Kidney (tissue), 13 donors: ENCODE measurements at regions not wholly inside any gene's neighbourhood (a gene's known extent, or its start where the extent isn't known, plus 50 kb on each side); places are given as distances from the start of the nearest gene placed in this dataset.

ENCODE experiments used
- DNase-seq, 5 donors: peaks; one replicate each; pipeline ENCODE4 v3.0.0-alpha.2; 2013 to 2020
- FAIRE-seq: peaks from 2 replicates; lab custom pipeline; 2012; peaks lifted over from hg19 to GRCh38; lab: Jason Lieb, UNC
- H3K27ac ChIP-seq, 2 donors: one replicate each; pipeline ENCODE4 v1.7.0; 2013; ENCODE audit warnings: low read depth in 2 of 2, low read length in 2 of 2, inconsistent platforms in 1 of 2
- H3K27me3 ChIP-seq: one replicate; pipeline ENCODE4 v1.7.1; 2013; ENCODE audit warnings: low read length, inconsistent platforms; ENCODE audit not compliant: control insufficient read depth, insufficient read depth
- H3K36me3 ChIP-seq, 3 donors: one replicate each; pipeline versions ENCODE4 v1.7.0 to v1.7.1; 2013; ENCODE audit warnings: low read length in 3 of 3, control low read depth in 1 of 3, inconsistent platforms in 1 of 3; ENCODE audit not compliant: insufficient read depth in 3 of 3, control insufficient read depth in 2 of 3
- H3K4me1 ChIP-seq, 3 donors: one replicate each; pipeline versions ENCODE4 v1.7.0 to v1.7.1; 2013; ENCODE audit warnings: low read length in 3 of 3, inconsistent platforms in 1 of 3, low read depth in 1 of 3; ENCODE audit not compliant: control insufficient read depth in 2 of 3, insufficient read depth in 2 of 3
- H3K4me3 ChIP-seq, 3 donors: one replicate each; pipeline versions ENCODE4 v1.7.0 to v1.8.1; 2013; ENCODE audit warnings: low read length in 3 of 3, control low read depth in 1 of 3, inconsistent platforms in 1 of 3
- H3K9ac ChIP-seq, 3 donors: one replicate each; pipeline versions ENCODE4 v1.7.0 to v1.7.1; 2013; ENCODE audit warnings: low read length in 3 of 3, control low read depth in 1 of 3, inconsistent platforms in 1 of 3
- H3K9me3 ChIP-seq, 3 donors: one replicate each; pipeline versions ENCODE4 v1.7.0 to v1.7.1; 2013; ENCODE audit warnings: low read length in 3 of 3, control low read depth in 1 of 3, inconsistent platforms in 1 of 3; ENCODE audit not compliant: control insufficient read depth in 2 of 3, insufficient read depth in 1 of 3
- CTCF ChIP-seq: IDR thresholded peaks from 3 replicates; pipeline ENCODE4 v1.5.1; 2012; ENCODE audit warnings: mild to moderate bottlenecking, moderate library complexity, borderline replicate concordance; ENCODE audit not compliant: insufficient read depth; ENCODE audit errors: extremely low read depth
- intact Hi-C: fragments of 100-400 bp; cut with DNase I; formaldehyde crosslinking; loops from one replicate; pipeline ENCODE4 v1.11.1; 2022
- donor health status: control.
- donor health status: control.
- donor health status: control.
- donor health status: control.
- donor health status: control.
- donor health status: DM: yes; HTN: yes; CAD: no.
- donor health status: Normal renal cell carcinoma (clear cell type).

GRCh38 chr12:42741091-42741490 is 151.5 kb upstream of the PRICKLE1 start:
- Histone ChIP-seq H3K27ac (no peak overlapping the region), H3K9ac (no peak overlapping the region), H3K27me3 (no peaks in the 10 kb centered on the region), H3K36me3 (no peaks in the 10 kb centered on the region), H3K4me1 (no peaks in the 10 kb centered on the region), H3K4me3 (no peak overlapping the region), H3K9me3 (peaks cover 0 to 6% (median 0%) of the 10 kb centered on the region in 3 donors)
- intact Hi-C loops: no loop called here
- FAIRE-seq (no peak), DNase-seq (no peak)
- no peak for TF ChIP-seq CTCF

GRCh38 chr12:42737398-42737797 is 147.9 kb upstream of the PRICKLE1 start:
- no peaks in the 10 kb centered on the region for H3K36me3 ChIP-seq
- H3K27me3 ChIP-seq: no peaks in the 10 kb centered on the region
- DNase-seq (no peak), FAIRE-seq (no peak)
- TF ChIP-seq CTCF: no peak
- H3K27ac ChIP-seq: no peak overlapping the region
- H3K9ac ChIP-seq: no peak overlapping the region
- no peaks in the 10 kb centered on the region for H3K4me1 ChIP-seq
- intact Hi-C loops: no loop called here
- no peak overlapping the region for H3K4me3 ChIP-seq
- H3K9me3 ChIP-seq: no peaks in the 10 kb centered on the region

GRCh38 chr12:42735861-42736361 is 146.4 kb upstream of the PRICKLE1 start:
- no peaks in the 10 kb centered on the region for H3K9me3 ChIP-seq
- H3K9ac ChIP-seq: no peak overlapping the region
- no peaks in the 10 kb centered on the region for H3K27me3 ChIP-seq
- TF ChIP-seq CTCF: no peak
- no peaks in the 10 kb centered on the region for H3K36me3 ChIP-seq
- FAIRE-seq: no peak
- H3K27ac ChIP-seq: no peak overlapping the region
- H3K4me3 ChIP-seq: no peak overlapping the region
- no peaks in the 10 kb centered on the region for H3K4me1 ChIP-seq
- DNase-seq: no peak
- intact Hi-C loops: no loop called here

- H3K9ac ChIP-seq: no peak overlapping the region
- no peaks in the 10 kb centered on the region for H3K27me3 ChIP-seq
- no peaks in the 10 kb centered on the region for H3K36me3 ChIP-seq
- no peak overlapping the region for H3K27ac ChIP-seq
- no peak for FAIRE-seq
- TF ChIP-seq CTCF: no peak
- no peaks in the 10 kb centered on the region for H3K9me3 ChIP-seq
- no peaks in the 10 kb centered on the region for H3K4me1 ChIP-seq
- no peak for DNase-seq
- intact Hi-C loops: no loop called here
- H3K4me3 ChIP-seq: no peak overlapping the region
Observed at GRCh38 chr12:42733911-42734310, 144.4 kb upstream of the PRICKLE1 start.
